ENCODE measurements at regions not wholly inside any gene's neighbourhood (a gene's known extent, or its start where the extent isn't known, plus 50 kb on each side); places are given as distances from the start of the nearest gene placed in this dataset.

DNA sequence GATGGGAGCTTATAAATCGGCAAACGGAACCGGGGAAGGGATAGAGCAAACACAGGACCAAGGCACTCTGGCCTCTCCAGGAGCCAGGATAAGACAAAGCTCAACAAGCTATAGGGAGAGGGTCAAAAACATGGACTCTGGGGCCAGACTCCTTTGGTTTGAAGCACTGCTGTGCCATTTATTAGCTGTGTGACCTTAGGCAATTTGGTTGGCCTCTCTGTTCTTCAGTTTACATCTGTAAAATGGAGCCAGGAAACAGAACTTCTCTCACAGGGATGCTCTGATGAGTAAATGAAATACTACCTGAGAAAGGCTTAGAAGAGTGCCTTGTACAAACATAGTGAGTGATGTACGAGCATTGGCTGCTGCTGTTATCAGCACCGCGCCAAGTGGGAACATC is 213.3 kb upstream of the PWP1 start:
- DNase-seq (ENCODE audit: low spot score): no peak

DNA sequence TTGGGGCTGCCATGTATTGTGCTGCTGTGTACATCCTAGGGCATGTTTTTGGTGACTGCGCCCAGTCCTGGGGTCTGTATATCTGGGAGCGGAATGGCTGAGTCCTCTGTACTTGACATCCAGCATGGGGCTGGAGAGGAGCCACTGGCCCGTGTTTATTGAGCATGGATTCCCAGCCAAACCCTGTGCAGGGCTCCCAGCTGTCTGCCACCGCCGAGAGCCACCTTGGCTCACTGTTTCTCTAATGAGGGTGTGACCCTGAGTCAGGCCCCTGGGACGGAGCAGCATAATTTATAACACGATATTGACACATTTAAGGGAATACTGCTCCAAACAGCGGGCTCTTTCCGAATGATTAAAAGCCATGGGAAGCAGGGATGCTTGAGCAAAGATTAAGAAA is 211.5 kb upstream of the PWP1 start:
- DNase-seq (ENCODE audit: low spot score): no peak

DNA sequence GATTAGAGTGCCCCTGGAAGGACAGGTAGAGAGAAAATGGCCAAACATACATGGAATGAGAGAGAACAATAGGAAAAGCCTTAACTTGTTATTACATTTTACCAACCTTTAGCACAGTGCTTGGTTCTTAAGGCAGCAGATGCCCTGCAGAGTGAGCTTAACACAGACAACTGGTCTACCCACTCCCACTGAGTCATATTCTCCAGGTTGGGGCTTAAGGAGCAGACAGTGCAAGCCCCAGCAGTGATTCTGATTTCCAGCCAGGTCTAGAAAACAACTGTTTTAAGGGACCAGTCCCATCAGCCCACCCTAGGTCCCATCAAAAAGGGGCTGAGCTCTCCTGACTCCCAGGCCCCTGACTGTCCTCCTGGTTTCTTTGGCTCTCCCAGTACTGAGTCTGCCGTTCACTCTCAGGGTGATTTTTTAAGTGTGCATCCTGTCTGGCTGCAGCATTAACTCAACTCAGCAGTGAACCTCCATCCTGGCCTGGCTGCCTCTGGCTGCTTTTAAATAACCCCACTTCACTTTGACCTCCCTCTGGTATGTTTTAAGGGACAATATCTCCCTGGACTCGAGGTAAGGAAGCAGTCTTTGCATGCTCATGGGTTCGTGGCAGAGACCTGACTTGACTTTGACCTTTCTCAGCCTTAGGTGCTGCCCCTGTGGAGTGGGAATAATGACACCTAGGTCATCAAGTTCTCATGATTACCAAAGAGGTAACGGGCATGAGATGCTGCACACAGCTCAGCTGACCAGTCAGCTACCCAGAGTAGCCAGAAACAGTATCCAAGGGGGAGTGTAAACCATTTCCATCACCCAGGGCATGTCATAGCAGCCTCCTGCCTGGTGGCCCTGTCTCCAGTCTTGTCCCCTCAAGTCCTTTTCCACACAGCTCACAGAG is 210.7 kb upstream of the PWP1 start:
- DNase-seq (ENCODE audit: low spot score): no peak

DNA sequence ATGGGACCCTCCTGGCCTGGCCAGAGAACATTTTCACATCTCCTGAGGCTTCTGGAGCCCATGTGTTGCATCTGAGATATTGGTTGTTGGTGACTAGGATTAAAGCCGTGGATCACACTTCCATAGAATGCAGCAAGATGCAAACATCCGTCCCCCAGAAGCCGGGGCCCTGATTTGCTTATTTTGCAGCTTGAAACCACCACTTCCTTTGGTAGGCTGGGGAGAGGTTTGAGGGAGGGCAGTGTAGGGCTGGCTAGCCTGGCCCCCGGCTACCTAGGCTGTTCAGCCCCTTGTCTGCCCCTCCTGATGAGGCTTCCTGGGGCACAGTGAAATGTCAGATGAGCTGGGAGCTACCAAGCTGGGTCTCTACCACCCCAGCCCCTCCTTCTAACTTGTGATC is 209.7 kb upstream of the PWP1 start:
- peak; percentile 8 for DNase-seq (ENCODE audit: low spot score)

DNA sequence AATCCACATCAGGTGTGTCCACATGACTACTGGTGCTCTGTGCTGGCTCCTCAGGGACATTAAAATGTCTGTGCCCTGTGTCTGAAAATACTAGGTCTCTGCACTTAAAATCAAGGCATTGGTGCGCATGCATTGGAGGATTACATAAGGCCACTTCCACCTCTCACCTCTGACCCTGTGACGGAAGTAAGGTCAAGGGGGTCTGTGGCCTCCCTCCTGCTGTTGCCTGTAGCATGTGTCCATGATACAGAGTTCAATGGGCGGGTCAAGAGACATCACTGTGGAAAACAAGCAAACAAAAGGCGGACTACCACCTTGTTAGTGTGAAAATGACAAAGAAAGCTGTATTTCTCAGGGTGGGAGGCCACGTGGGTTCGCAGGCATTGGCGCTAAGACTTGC is 208.6 kb upstream of the PWP1 start:
- DNase-seq (ENCODE audit: low spot score): no peak

DNA sequence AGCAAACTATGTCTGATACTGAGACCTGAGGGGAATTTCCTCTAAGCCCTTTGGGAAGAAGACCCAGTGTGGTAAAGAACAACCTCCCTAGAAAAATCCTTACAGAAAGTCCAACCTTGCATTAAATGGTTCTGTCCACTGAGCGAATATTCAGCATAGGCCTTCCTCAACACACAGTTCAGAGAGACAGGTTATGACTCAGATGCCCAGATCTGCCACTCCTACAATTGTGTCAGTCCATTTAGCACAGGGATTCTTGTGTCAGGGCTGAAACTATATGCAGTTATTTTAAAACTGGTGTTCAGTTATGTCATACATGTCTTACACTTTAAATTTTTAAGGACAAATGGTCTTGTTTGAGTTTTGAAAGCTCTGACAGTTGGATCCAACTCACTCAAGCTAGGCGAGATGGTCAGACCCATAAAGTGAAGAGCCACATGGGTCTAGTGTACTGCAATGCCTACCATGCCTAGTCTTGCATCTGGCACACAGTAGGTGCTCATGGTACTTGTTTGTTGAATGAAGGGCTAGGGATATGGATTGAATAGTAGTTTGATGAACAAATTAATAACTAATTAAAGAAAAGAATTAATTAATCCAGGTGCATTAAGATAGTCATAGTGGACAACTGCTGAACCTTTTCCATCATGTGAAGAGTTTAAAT is 207.5 kb upstream of the PWP1 start:
- DNase-seq (ENCODE audit: low spot score): no peak

DNA sequence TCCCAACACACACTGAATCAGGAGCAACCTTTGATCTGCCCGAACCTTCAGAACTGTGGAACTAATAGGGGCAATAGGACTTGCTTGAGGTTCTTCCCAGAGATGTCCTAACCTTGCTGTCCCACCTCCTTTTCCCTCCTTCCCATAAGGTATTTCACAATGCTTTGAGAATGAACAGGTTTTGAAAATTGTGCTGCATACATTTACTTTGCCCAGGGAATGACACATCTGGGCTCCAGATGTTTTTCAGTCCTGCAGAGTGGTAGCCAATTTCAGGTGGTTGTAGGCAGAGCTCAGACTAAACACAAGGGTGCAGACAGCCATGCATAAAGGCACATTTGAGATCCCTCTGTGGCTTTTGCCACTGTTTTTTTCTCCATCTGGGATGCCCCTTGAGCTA is 206.7 kb upstream of the PWP1 start:
- no peak for DNase-seq (ENCODE audit: low spot score)

DNA sequence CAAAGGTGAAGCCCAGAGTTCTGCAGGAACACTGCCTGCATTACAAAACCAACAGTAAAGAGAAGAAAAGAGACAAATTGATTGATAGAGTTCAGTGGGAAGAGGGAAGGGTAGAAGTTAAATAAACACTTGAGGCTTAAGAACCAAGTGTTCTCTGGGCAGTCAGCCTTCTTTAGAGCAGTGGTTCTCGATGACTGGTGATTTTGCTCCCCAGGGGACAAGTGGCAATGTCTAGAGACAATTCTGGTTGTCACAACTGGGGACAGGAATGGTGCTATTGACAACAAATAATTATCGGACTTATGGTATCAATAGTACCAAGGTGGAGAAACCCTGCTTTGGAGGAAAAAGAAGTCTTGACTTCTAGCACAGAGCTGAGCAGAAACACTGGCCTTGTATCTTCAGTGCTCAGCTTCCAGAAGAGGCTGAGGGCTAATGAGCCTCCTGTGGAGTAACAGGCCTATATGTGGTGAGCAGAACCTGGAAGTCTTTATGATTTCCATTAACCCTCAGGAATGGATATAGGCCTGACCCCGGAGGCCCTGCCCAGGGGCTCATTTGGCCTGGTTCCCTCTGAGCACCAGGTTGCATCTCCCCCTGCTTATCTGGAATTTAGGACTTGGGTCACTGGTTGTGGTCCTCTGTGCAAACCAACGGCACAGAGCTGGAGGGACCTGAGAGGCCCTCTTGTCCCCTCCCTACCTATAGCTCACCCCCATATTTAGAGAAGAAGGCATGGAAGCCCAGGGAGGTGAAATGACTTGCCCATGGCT is 204.6 kb upstream of the PWP1 start:
- DNase-seq (ENCODE audit: low spot score): no peak

DNA sequence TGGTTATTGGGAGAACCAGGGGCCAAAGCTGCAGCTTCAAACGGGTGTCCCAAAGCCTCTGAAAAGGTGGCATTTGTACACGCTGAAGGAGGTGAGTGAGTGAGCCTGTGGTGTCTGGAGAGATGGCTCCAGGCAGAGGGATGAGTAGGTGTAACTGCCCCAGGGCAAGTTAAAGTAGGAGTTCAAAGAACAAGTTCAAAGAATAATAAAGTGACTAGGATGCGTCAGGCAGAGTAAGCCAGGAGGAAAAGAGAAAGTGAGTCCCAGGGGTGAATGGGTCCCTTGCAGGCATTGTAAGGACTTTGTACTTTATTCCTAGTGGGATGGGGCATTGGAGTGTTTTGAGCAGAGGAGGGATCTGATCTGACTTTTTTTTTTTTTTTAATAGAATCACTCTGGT is 201.4 kb upstream of the PWP1 start:
- DNase-seq (ENCODE audit: low spot score): no peak

DNA sequence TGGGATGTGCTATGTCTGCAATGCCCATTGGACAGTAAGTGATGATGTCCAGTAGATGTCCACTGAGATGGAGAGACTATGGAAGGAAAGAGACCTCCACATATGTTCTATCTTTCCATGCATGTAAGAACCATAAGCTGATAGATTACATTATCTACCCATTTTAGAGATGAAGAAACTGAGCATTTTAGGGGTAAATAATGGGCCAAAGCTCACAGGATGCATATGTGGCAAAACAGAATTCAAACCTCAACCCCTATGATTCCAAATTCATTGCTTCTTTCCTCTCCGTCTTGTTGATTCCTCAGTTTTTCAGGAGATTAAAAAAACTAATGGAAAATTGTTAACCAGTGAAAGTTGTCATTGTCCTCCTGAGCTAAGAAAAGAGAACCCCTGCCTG is 200.7 kb upstream of the PWP1 start:
- DNase-seq (ENCODE audit: low spot score): no peak

DNA sequence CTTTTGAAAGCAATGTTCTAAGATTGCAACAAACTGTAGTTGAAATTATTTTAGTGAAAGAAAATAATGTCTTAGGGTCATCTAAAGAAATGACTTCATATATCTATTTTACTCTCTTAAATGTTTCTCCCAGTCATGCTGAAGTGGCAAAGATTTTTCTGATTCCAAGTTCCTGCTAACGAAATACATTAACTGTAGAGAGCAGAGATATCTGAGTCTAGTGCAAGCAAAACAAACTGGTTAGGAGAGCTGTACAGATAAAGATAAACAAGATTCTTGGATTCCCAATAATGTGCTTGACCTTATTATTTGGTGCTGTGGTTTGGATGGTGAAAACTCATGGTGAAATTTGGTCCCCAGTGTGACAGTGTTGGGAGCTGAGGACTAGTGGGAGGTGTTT is 199.9 kb upstream of the PWP1 start:
- DNase-seq (ENCODE audit: low spot score): no peak

DNA sequence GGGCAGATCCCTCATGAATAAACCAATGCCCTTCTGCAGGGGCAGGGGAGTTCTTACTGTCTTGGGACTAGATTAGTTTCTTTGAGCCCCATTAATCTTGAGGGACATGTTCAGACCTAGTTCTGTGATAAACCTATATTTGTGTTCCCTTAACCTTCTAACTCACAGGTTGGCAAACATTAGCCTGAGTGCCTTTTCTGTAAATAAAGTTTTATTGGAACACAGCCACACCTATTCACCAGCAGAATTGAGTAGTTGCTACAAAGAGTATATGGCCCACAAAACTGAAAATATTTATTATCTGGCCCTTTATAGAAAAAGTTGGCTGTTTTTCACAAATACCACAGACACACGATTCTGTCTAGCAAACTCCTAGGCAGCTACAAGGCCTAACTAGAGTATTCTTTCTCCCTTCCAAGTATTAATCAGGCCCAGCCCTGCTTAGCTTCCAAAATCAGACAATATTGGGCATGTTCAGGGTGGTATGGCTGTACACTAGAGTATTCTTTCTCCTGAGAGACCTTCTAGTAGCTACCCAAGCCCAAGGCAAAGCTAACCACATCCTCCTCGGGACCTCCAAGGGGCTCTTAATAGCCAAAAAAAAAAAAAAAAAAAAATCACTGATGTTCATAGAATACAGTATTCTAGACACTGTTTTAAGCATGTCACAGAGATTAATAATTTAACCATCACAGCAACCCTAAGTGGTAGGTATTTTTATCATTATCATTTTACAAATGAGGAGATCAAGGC is 199.3 kb upstream of the PWP1 start:
- DNase-seq (ENCODE audit: low spot score): no peak

DNA sequence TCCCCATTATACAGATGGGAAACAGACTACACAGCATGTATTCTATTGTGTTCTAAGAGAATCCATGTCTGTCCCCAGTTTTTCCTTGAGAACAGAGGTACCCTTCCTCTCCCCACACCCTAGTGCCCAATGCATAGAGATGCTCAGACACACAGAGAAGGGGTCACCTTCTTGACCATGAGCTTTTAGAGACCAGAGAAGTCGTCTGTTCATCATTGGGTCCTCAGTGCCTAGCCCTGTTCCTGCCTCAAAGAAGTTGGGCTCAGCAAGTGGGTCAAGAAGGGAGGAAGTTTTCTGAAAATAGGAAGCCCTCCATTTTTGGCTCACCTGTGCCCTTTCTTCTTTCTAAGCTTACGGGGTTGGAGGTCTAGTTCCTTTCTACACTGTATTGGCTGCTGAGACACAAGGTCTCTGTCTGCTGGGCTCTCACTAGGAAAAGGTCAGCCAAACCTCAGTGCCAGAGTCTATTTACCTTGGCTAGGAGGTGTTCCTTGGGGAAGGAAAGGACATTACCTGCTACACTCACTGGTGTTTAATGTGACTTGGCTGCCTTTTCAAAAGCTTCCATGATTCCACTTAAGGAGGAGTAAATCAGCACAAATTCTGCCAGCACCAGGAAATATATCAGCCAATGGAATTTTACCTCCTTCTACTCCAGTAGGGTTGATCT is 198.5 kb upstream of the PWP1 start:
- DNase-seq (ENCODE audit: low spot score): no peak

DNA sequence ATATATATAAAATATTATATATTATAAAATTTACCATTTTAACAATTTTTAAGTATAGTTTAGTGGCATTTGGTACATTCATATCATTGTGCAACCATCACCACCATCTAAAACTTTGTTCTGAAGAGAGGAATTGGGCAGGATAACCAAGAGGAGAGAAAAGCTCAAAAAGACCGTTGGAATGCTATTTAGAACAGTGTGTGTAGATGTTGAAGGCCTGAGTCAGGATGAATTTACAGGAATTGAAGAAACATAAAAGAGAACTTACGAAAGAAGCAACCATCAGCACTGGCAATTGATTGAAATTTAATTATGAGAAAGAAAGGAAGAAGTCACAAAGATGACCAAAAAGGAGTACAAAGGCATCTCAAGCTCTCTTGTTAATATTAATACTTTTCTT is 196.9 kb upstream of the PWP1 start:
- no peak for DNase-seq (ENCODE audit: low spot score)

DNA sequence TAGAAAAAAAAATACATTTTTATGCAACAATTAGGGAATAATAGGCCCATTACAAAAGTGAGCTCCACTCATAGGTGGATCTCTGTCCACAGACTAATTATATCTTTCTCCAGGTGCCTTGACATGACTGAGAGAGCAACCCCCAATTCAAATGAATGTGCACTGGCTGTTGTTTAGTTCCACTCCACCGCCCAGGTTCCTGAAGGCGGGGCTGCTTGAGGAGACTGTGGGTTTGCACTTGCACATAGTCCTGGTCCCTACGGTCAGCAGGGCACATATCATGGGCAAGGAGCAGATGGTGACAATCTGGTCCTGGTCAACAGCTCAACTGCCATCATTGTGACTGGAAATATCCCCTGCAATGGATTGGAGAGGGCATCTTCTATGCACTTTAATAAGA is 195.6 kb upstream of the PWP1 start:
- DNase-seq (ENCODE audit: low spot score): peak; percentile 30

DNA sequence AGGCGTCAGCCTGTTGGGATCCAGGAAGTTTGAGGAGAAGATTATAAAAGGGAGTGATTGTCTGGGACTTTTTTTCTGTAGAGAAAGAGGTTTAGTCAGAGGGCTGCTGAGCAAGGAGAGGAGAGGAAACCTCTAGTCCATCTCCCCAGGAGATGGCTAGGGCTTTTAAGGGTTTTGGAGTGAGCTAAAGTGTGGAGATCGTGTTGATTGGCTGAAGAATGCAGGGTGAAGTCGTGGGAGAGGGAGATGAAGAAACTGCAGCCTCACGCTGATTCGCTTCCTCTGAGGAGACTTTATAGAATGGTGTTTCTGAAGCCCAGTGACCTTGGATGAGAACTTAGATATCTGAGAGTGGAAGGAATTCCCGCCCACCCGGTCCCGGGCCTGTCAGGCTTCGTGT is 193.7 kb upstream of the PWP1 start:
- no peak for DNase-seq (ENCODE audit: low spot score)

DNA sequence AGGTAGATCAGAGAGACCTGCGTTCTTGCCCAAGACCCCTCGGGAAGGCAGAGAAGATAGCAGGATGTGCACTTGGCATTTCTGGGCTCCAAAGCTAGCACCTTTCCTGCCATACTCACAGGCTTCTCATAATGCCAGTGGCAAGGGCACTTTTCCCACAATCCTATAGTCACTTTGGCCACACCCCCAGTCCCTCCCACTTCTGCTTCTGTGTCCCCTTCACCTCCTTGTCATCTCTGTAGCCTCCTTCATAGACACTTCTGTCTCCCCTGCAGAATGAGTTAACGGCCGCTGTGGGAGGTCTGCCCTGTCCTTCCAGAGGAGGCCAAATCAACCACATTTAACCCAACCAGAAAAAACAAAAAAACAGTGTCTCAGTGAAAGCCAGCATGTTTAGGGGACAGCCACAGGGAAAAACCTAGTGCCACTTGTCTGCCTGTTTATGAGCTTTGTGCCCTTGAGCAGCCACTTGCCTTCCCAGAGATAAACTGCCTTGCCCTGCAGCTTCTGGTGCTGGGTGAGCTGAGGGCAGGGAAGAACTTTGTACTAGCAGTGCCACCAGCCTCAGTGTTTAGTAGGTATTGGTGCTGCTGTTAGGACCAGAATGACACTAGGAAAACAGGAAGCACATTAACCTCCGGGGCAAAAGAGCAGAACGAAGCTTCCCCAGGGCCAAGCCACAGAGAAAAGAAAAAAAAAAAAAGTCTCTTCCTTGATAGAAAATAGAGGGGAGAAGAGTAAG is 193.0 kb upstream of the PWP1 start:
- peak; percentile 37 for DNase-seq (ENCODE audit: low spot score)

DNA sequence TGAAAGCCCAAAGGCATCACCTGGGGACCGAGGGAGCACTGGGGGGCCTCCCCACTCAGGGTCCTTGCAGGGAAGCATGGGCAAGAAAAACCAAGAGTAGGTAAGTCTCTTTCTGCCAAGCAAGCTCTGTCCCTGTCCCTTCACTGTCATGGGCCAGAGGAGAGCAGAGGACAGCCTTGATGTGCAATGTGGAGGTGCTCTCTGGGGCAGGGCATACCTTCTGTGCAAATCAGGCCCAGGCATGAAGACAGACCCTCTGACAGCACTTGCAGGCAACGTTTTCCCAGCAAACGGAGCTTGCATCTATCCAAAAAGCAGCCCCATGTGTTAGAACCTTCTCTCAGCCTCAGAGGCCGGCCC is 192.5 kb upstream of the PWP1 start:
- DNase-seq (ENCODE audit: low spot score): no peak

DNA sequence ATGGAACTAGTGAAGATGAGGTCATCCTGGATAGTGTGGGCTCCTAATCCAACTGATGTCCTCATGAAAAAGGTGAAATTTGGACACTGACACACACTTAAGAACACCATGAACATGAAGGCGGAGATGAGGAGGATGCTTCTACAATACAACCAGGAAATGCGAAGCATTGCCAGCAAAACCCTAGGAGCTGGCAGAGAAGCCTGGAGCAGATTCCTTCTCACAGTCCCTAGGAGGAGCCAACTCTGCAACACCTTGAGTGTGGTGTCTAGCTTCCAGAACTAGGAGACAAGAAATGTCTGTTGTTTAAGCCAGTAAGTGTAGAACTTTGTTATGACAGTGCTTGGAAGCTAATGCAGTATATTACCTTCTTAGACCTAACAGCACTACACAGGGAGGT is 191.9 kb upstream of the PWP1 start:
- DNase-seq (ENCODE audit: low spot score): no peak

DNA sequence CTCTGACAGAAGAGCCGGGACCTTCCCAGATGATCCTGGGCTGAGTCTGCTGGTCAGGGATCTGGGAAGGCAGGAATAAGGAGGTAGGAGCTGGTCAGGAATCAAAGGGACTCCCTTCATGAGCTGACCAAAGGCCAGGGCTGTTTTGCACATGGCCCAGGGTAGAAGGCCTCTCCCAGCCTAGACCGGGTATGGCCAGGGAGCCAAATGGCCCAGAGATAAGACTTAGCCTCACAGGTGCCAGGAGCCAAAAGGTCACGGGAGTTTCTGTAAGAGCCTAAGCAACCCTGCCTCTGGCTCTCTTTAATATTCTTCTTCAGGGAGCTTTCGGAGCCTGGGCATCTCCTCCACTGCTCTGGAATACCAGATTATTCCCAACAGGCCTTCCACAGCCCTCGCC is 191.3 kb upstream of the PWP1 start:
- no peak for DNase-seq (ENCODE audit: low spot score)

DNA sequence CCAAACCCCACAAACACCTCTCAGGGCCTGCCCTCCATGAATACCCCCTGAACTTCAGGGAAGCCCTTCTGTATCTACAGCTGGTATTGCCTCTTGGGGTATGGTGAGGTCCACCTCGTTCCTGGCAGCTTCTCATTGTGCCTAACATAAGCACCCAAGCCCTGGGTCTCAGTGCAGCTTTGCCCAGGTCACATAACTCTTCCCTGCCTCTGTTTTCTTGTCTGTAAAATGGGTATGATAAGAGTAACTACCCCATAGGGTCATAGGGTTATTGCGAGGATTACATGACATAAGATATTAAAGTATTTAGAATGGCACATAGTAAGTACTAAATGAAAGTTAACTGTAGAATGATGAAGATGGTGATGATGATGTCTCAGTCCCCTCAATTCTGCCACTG is 190.0 kb upstream of the PWP1 start:
- DNase-seq (ENCODE audit: low spot score): no peak
